DMS114 treated with DMSO at 0.1 percent for 48 hours (cell line): ENCODE measurements at regions not wholly inside any gene's neighbourhood (a gene's known extent, or its start where the extent isn't known, plus 50 kb on each side); places are given as distances from the start of the nearest gene placed in this dataset.

ENCODE experiments used
- DNase-seq: peaks from one replicate; lab custom pipeline; 2025; ENCODE audit not compliant: unreplicated experiment; lab: John Stamatoyannopoulos, UW

GRCh38 chr9:121598965-121599871 is 52.2 kb upstream of the DAB2IP start:
- DNase-seq, result peak; percentile 42

GRCh38 chr9:121599872-121600585 is 51.4 kb upstream of the DAB2IP start:
- DNase-seq, result no peak

GRCh38 chr9:121601194-121601593 is 50.2 kb upstream of the DAB2IP start:
- no peak for DNase-seq
